HEK293 (cell line): ENCODE measurements at regions not wholly inside any gene's neighbourhood (a gene's known extent, or its start where the extent isn't known, plus 50 kb on each side); places are given as distances from the start of the nearest gene placed in this dataset.

ENCODE experiments used
- CTCF ChIA-PET: fragments of 350-600 bp; formaldehyde crosslinking; extraction: SDS; loops from one replicate; lab custom pipeline; 2021; ENCODE audit warnings: antibody characterized with exemption; lab: Yijun Ruan, JAX
- POLR2A ChIA-PET: fragments of 300-600 bp; formaldehyde crosslinking; extraction: SDS; loops from one replicate; lab custom pipeline; 2020; ENCODE audit warnings: antibody characterized with exemption, inconsistent platforms; lab: Yijun Ruan, JAX
- H3K27ac ChIP-seq: fragments of 200-500 bp; sonication (Bioruptor generic); 2 replicates; pipeline ENCODE4 v1.5.1; 2014; ENCODE audit warnings: low read depth, low read length, control low read depth, inconsistent platforms; ENCODE audit errors: extremely low read depth
- H3K36me3 ChIP-seq, 2 experiments: fragments of 200-500 bp in 1 of 2; sonication (Bioruptor generic) in 1 of 2; 1 replicate in 1 of 2; 2 replicates in 1 of 2; pipeline ENCODE4 v1.5.1; 2014 to 2017; ENCODE audit warnings: inconsistent platforms in 2 of 2, low read length in 2 of 2; ENCODE audit not compliant: control insufficient read depth in 2 of 2, insufficient read depth in 1 of 2
- H3K4me1 ChIP-seq: fragments of 200-500 bp; sonication (Bioruptor generic); 2 replicates; pipeline ENCODE4 v1.5.1; 2014; ENCODE audit warnings: mild to moderate bottlenecking, low read length, inconsistent platforms; ENCODE audit not compliant: control insufficient read depth, insufficient read depth
- H3K4me3 ChIP-seq: 2 replicates; pipeline ENCODE4 v1.5.1; 2011; ENCODE audit warnings: low read depth, mild to moderate bottlenecking, control low read depth, low read length, moderate library complexity
- H3K9me3 ChIP-seq: fragments of 200-500 bp; sonication (Bioruptor generic); 2 replicates; pipeline ENCODE4 v1.5.1; 2014; ENCODE audit warnings: low read depth, low read length, inconsistent platforms; ENCODE audit not compliant: control insufficient read depth, insufficient read depth
- MEIS1 ChIP-seq: sonication (generic); formaldehyde crosslinking; IDR thresholded peaks from 2 replicates; pipeline ENCODE4 v1.8.1; 2022; ENCODE audit warnings: missing genetic modification reagents, mild to moderate bottlenecking, borderline replicate concordance
- OVOL3 ChIP-seq: fragments of 450-650 bp; formaldehyde crosslinking; IDR thresholded peaks from 2 replicates; pipeline ENCODE4 v1.5.1; 2016; ENCODE audit warnings: missing biosample characterization, missing genetic modification characterization
- SP3 ChIP-seq: fragments of 450-650 bp; formaldehyde crosslinking; IDR thresholded peaks from 2 replicates; pipeline ENCODE4 v1.5.1; 2016; ENCODE audit warnings: missing biosample characterization, missing genetic modification characterization
- WT1 ChIP-seq: fragments of 450-650 bp; formaldehyde crosslinking; IDR thresholded peaks from 2 replicates; pipeline ENCODE4 v1.5.1; 2016; ENCODE audit warnings: missing biosample characterization, missing genetic modification characterization
- YY1 ChIP-seq: fragments of 450-650 bp; formaldehyde crosslinking; IDR thresholded peaks from 2 replicates; pipeline ENCODE4 v1.5.1; 2018; ENCODE audit warnings: missing biosample characterization, missing genetic modification characterization
- ZIC2 ChIP-seq: fragments of 450-650 bp; formaldehyde crosslinking; IDR thresholded peaks from 2 replicates; pipeline ENCODE4 v1.5.1; 2016; ENCODE audit warnings: missing biosample characterization, missing genetic modification characterization
- ZNF174 ChIP-seq: fragments of 450-650 bp; formaldehyde crosslinking; IDR thresholded peaks from 2 replicates; pipeline ENCODE4 v1.5.0; 2017; ENCODE audit warnings: missing biosample characterization, mild to moderate bottlenecking, missing genetic modification characterization
- ZNF175 ChIP-seq: fragments of 450-650 bp; formaldehyde crosslinking; IDR thresholded peaks from 2 replicates; pipeline ENCODE4 v1.5.1; 2016; ENCODE audit warnings: missing biosample characterization, missing genetic modification characterization
- ZNF19 ChIP-seq: fragments of 450-650 bp; formaldehyde crosslinking; IDR thresholded peaks from 2 replicates; pipeline ENCODE4; 2016; ENCODE audit warnings: missing biosample characterization, missing genetic modification characterization, low read depth
- ZNF214 ChIP-seq: fragments of 450-650 bp; formaldehyde crosslinking; IDR thresholded peaks from 2 replicates; pipeline ENCODE4 v1.5.1; 2017; ENCODE audit warnings: missing biosample characterization, mild to moderate bottlenecking, missing genetic modification characterization, borderline replicate concordance
- ZNF221 ChIP-seq: fragments of 450-650 bp; formaldehyde crosslinking; IDR thresholded peaks from 2 replicates; pipeline ENCODE4 v1.5.1; 2017; ENCODE audit warnings: missing biosample characterization, missing genetic modification characterization, borderline replicate concordance
- ZNF23 ChIP-seq: fragments of 450-650 bp; formaldehyde crosslinking; IDR thresholded peaks from 2 replicates; pipeline ENCODE4 v1.5.1; 2016; ENCODE audit warnings: missing biosample characterization, missing genetic modification characterization, borderline replicate concordance
- ZNF416 ChIP-seq: fragments of 450-650 bp; formaldehyde crosslinking; IDR thresholded peaks from 2 replicates; pipeline ENCODE4 v1.5.1; 2016; ENCODE audit warnings: missing biosample characterization, missing genetic modification characterization
- ZNF426 ChIP-seq: fragments of 450-650 bp; formaldehyde crosslinking; IDR thresholded peaks from 2 replicates; pipeline ENCODE4 v1.5.1; 2017; ENCODE audit warnings: missing biosample characterization, missing genetic modification characterization, mild to moderate bottlenecking, inconsistent platforms, moderate library complexity
- ZNF521 ChIP-seq: fragments of 450-650 bp; formaldehyde crosslinking; IDR thresholded peaks from 2 replicates; pipeline ENCODE4 v1.5.1; 2017; ENCODE audit warnings: missing biosample characterization, mild to moderate bottlenecking, missing genetic modification characterization
- ZNF561 ChIP-seq: fragments of 450-650 bp; IDR thresholded peaks from 2 replicates; pipeline ENCODE4 v1.5.1; 2018; ENCODE audit warnings: missing biosample characterization, missing genetic modification characterization, borderline replicate concordance
- ZNF624 ChIP-seq: fragments of 450-650 bp; formaldehyde crosslinking; IDR thresholded peaks from 2 replicates; pipeline ENCODE4 v1.5.1; 2017; ENCODE audit warnings: missing biosample characterization, missing genetic modification characterization
- ZNF626 ChIP-seq: fragments of 450-650 bp; sonication (Bioruptor Pico); formaldehyde crosslinking; IDR thresholded peaks from 2 replicates; pipeline ENCODE4 v1.5.1; 2018; ENCODE audit warnings: missing biosample characterization, missing genetic modification characterization, inconsistent platforms
- ZNF645 ChIP-seq: fragments of 450-650 bp; formaldehyde crosslinking; IDR thresholded peaks from 2 replicates; pipeline ENCODE4; 2016; ENCODE audit warnings: missing biosample characterization, missing genetic modification characterization
- ZNF654 ChIP-seq: fragments of 450-650 bp; formaldehyde crosslinking; IDR thresholded peaks from 2 replicates; pipeline ENCODE4 v1.5.1; 2016; ENCODE audit warnings: low read depth, missing biosample characterization, missing genetic modification characterization
- ZNF768 ChIP-seq: fragments of 450-650 bp; formaldehyde crosslinking; IDR thresholded peaks from 2 replicates; pipeline ENCODE4 v1.5.1; 2018; ENCODE audit warnings: missing biosample characterization, mild to moderate bottlenecking, missing genetic modification characterization
- ZNF791 ChIP-seq: fragments of 450-650 bp; formaldehyde crosslinking; IDR thresholded peaks from 2 replicates; pipeline ENCODE4 v1.5.1; 2016; ENCODE audit warnings: missing biosample characterization, missing genetic modification characterization
- TF ChIP-seq, protein P1 (sequence below): fragments of 450-650 bp; formaldehyde crosslinking; IDR thresholded peaks from 2 replicates; pipeline ENCODE4 v1.5.1; 2016; ENCODE audit warnings: missing biosample characterization, missing genetic modification characterization
- TF ChIP-seq, protein P2 (sequence below): fragments of 450-650 bp; formaldehyde crosslinking; IDR thresholded peaks from 2 replicates; pipeline ENCODE4 v1.5.1; 2016; ENCODE audit warnings: missing biosample characterization, missing genetic modification characterization

- Histone ChIP-seq H3K27ac (no peak overlapping the region), H3K4me3 (no peak overlapping the region), H3K4me1 (no peaks in the 10 kb centered on the region), H3K9me3 (no peaks in the 10 kb centered on the region), H3K36me3 (no peaks in the 10 kb centered on the region)
- POLR2A ChIA-PET = no interaction called here
- TF ChIP-seq ZNF624 (tag by site-specific recombination) (no peak), ZNF791 (tag by site-specific recombination) (no peak), ZNF175 (no peak), ZNF221 (tag by site-specific recombination) (no peak), ZNF426 (tag by site-specific recombination) (no peak), ZNF768 (no peak), ZNF561 (tag by site-specific recombination) (no peak), WT1 (tag by site-specific recombination) (no peak), ZNF416 (tag by site-specific recombination) (no peak), SP3 (tag by site-specific recombination) (no peak)
- TF ChIP-seq, protein P1, sequence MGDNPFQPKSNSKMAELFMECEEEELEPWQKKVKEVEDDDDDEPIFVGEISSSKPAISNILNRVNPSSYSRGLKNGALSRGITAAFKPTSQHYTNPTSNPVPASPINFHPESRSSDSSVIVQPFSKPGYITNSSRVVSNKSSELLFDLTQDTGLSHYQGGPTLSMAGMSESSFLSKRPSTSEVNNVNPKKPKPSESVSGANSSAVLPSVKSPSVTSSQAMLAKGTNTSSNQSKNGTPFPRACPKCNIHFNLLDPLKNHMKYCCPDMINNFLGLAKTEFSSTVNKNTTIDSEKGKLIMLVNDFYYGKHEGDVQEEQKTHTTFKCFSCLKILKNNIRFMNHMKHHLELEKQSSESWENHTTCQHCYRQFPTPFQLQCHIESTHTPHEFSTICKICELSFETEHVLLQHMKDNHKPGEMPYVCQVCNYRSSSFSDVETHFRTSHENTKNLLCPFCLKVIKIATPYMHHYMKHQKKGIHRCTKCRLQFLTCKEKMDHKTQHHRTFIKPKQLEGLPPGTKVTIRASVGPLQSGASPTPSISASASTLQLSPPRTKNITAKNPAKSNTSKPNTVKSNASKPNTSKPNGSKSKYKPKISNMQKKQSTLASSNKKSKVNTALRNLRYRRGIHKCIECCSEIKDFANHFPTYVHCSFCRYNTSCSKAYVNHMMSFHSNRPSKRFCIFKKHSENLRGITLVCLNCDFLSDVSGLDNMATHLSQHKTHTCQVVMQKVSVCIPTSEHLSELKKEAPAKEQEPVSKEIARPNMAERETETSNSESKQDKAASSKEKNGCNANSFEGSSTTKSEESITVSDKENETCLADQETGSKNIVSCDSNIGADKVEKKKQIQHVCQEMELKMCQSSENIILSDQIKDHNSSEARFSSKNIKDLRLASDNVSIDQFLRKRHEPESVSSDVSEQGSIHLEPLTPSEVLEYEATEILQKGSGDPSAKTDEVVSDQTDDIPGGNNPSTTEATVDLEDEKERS (tag by site-specific recombination) = no peak
- CTCF ChIA-PET = interaction anchor here (1.0 kb wide), 1 partner anchor 347 kb away, joined by 4 read pairs; no protein-coding TSS in a partner anchor
These were observed 78.6 kb upstream of the LDB2 start for GRCh38 chr4:16977081-16977480.

- Histone ChIP-seq H3K4me1 (no peaks in the 10 kb centered on the region), H3K4me3 (no peak overlapping the region), H3K36me3 (no peaks in the 10 kb centered on the region), H3K9me3 (no peaks in the 10 kb centered on the region), H3K27ac (no peak overlapping the region)
- ChIA-PET POLR2A (no interaction called here), CTCF (no interaction called here)
- TF ChIP-seq, protein P2, sequence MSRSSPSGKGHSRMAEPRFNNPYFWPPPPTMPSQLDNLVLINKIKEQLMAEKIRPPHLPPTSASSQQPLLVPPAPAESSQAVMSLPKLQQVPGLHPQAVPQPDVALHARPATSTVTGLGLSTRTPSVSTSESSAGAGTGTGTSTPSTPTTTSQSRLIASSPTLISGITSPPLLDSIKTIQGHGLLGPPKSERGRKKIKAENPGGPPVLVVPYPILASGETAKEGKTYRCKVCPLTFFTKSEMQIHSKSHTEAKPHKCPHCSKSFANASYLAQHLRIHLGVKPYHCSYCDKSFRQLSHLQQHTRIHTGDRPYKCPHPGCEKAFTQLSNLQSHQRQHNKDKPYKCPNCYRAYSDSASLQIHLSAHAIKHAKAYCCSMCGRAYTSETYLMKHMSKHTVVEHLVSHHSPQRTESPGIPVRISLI = no peak
- TF ChIP-seq ZNF19 (tag by site-specific recombination) (no peak), OVOL3 (tag by site-specific recombination) (no peak), YY1 (no peak)
These were observed 71.3 kb upstream of the LDB2 start for GRCh38 chr4:16969696-16970135.

DNA sequence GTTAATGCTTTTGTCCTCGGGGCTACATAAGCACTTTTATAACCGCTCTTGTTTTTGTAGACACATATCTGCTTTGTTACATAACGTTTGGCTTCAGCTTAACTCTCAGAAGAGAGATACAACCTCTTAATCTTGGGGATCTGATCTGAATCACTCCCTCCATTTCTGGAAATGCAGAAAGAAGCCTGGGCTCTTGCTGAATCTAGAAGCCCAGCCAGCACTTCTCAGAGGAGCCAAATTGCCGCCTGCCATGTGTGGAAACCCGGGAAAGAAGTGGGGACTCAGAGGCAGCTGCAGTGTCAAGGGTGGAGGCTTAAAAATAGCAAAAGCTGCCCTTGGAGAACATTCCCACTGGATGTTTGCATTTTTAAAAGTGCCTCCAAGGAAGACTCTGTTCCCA lies 69.3 kb upstream of the LDB2 start:
- CTCF ChIA-PET = no interaction called here
- Histone ChIP-seq H3K36me3 (no peaks in the 10 kb centered on the region), H3K4me1 (no peaks in the 10 kb centered on the region), H3K27ac (no peak overlapping the region), H3K9me3 (no peaks in the 10 kb centered on the region), H3K4me3 (no peak overlapping the region)
- no peak for TF ChIP-seq MEIS1 (CRISPR knock-in tag)
- TF ChIP-seq ZNF654 = no peak
- no peak for TF ChIP-seq ZNF174 (tag by site-specific recombination)
- TF ChIP-seq ZNF645 = no peak
- no peak for TF ChIP-seq ZNF214
- TF ChIP-seq, protein P2 = no peak
- TF ChIP-seq ZNF19 (tag by site-specific recombination) = no peak
- TF ChIP-seq ZNF521 (tag by site-specific recombination) = no peak
- no peak for TF ChIP-seq ZNF23
- no peak for TF ChIP-seq ZIC2 (tag by site-specific recombination)
- TF ChIP-seq ZNF175 = no peak
- TF ChIP-seq ZNF626 (tag by site-specific recombination) = no peak
- POLR2A ChIA-PET = no interaction called here
